ENCODE measurements at regions not wholly inside any gene's neighbourhood (a gene's known extent, or its start where the extent isn't known, plus 50 kb on each side); places are given as distances from the start of the nearest gene placed in this dataset.

DNA sequence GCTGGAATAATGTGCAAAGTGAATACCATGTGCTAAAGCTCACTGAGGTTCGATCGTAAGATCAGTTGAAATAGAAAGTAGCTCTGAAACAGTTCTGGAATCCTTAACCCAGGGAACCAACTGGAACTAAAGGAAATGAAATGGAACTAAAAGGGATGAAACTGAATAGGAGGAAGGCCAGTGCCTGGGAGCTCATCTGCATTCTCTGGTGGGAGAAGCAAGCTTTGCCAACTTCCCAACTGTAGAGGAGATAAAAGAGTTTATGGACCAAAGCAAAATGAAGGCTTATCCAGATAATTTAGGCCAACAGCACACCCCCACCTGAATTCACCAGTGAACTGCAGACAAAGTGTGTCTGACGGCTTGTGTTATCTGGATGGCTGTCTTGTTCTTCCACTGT, 188.6 kb upstream of the HABP2 start:
- DNase-seq (ENCODE audit: low read depth) = no peak

DNA sequence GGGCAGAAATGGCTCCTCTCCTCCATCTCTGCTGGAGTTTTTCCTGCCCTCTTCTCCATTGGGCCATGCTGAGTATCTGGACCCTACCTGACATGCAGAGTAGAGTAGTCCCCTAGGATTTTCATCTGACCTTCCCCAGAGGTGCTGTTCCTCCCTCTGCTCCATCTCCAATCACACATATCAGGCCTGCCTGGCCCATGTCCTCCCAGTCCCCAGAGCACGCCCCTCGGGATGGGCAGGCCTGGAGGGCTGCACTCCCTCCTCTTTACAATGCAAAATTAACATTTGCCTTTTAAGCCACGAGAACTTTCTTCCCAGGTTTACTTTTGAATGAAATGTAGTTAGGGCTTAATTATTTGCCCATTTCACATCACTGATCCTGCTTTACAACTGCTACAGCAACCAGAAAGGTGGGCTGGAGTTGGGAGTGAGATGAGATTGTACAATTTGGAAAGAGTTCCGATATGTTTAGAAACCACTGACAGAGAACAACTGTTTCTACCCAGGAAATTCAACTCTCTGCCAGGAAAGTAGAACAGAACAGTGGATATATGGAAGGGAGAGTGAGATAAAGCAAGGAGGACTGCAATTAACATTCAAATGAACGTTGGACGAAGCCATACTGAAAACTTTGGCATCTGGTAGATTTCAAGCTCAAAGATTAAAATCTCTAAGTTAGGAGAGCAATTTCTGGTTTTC, 184.0 kb upstream of the HABP2 start:
- DNase-seq (ENCODE audit: low read depth) = no peak

DNA sequence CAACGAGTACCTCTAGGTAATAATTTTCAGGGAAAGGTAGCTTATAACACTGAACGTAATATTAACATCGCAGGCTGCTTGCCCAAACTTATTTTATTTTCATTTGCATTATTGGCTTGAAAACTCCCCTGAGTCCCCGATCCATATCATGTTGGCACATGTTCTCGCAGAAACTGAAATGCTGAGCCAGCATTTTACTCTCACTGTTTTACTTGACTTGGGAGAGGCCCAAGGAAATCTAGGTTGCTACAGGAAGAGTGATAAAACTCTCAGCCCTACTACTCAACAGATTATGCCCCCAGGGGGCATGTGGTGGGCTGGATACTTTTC, 183.5 kb upstream of the HABP2 start:
- DNase-seq (ENCODE audit: low read depth) = no peak

GRCh38 chr10:113376428-113376827, 176.4 kb upstream of the HABP2 start:
- DNase-seq (ENCODE audit: low read depth) = no peak

DNA sequence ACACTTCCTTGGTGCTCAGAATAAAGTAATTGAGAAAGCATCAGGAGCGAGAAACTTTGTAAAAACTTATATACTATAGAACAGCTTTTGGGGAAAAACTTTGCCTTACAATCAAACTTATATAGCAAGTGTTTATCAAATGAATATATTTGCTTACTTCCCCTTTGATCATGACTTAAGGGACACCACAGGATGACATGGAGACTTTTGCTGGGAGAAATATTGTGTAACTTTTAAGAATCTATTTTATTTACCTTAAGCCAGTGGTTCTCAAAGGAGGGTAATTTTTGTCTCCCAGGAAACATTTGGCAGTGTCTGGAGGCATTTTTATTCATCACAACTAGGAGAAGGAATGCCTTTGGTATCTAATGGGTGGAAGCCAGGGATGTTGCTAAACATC, 173.8 kb upstream of the HABP2 start:
- DNase-seq (ENCODE audit: low read depth) = no peak

- no peak for DNase-seq (ENCODE audit: low read depth)
These were observed 171.4 kb upstream of the HABP2 start for GRCh38 chr10:113381416-113381815.

DNA sequence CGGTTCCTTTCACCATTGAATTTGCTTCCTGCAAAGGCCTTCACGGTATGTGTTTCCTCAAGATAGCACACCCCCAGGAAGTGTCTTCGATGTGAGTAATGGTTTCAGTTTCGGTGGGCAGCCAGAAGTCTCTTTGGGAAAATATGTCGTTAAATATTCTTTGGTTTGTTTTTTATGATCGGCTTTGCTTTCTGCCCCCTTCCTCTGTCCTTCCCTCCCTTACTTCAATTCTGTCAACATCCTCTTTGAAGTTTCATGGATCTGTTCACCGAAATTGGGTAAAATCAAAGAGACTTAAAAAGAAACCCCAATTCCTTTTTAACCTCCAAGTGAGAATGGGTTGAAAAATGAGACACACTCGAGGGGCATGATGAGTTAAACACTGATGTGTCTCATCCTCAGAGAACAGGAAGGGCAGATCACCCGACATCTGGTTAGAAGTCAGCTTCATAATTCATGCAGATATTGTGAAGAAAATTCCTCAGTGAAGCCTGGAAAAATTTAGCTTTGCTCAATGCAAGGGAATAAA, 170.8 kb upstream of the HABP2 start:
- peak; percentile 30 for DNase-seq (ENCODE audit: low read depth)

DNA sequence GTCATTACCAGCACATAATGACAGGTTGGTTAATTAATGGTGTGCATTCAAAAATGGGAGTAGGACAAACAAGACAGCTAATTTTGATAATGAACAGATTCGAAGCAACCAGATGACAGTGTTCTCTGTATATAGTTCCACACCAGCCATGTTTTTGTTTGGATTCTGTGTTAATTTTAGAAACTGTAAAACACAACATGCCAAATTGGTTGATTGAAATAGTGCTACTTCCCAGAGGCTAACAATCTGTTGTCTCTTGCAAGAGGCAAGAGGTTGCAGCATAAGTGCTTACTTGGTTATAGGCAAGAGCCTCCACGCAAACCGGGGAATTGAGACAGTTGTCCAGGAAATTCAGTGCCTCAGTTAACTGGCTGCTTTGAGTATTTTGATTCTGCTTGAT, 170.2 kb upstream of the HABP2 start:
- DNase-seq (ENCODE audit: low read depth) = no peak

- no peak for DNase-seq (ENCODE audit: low read depth)
These were observed 168.7 kb upstream of the HABP2 start for GRCh38 chr10:113384181-113384580.

DNA sequence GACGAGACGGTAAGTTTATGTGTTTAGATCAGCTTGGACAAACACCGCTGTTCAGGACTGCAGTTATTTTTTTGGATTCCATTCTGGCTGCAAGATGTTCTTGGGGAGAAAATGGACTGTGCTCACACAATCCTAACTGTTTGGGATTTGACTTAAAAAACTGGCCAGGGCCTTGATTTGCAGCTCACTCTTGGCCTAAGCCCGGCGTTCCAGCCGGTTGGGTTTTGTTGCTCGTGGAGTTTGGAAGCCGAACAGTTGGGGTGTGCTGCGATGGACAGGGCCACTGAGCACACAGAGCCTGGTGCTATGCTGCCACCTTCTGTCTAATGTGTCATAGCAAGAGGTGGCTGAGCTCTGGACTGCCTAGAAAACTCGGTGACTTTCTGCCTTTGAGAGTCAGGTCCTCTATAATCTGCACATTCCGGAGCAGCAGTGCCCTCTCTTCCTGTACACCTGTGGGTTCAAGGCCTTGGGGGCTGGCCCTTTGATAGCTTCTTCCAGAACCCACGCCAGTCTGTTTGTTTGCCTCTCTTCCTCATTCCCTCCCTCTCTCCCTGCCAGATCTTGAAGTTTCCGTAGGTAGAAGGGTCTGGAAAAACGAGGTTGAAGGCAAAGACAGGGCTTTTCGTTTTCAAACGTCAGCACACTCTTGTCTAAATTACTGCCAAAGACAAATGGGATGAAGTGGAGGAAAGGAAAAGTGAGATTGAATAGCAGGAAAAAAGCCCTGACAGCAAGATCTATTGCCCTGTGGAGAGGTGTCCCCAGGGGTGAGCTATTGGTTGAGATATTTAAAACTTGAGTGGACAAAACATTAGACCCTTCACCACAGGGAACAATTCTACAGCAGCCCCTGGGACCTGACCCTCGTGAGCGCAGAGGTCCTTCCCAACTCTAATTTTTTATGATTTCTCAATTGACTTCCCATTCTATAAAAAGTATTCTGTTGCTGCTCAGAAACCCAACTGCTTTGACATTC, 167.5 kb upstream of the HABP2 start:
- DNase-seq (ENCODE audit: low read depth) = peak; percentile 90

DNA sequence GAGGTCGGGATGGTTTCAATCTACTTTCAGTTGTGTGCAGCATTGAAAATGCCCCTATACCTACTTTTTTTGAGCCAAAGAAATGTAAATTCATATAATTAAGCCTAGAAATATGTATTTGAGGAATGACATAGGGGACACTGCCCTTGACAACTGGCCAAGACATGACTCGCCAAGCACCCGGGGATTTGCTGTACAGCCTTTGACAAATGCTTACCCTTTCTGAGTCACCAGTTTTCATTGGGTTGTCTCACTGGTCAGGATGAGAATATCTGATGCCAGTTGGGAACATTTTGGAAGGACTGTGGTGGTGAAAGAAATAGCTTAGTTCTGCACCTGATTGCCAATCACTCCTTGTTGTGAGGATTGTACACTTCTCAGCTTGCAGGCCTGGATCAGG, 166.8 kb upstream of the HABP2 start:
- peak; percentile 7 for DNase-seq (ENCODE audit: low read depth)

DNA sequence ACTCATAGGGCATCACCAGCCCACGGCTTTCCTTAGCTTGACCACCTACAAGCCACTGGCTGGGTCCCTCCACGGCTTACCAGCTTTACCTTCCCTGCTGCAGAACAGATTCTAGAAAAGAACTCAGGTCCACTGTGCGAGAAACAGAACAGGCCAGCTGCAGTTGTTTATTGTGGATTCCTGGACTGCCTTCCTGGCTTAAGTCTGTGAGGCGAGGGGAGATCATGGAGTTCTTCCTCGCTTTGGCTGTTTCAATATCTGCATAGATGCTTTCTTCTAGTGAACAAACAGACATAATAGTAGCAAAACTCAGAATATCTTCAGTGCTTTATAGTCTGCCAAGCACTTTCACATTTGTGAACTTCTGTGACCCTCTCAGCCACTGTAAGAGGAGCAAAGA, 162.9 kb upstream of the HABP2 start:
- DNase-seq (ENCODE audit: low read depth) = no peak

- no peak for DNase-seq (ENCODE audit: low read depth)
These were observed 162.0 kb upstream of the HABP2 start for GRCh38 chr10:113390896-113391295.

DNA sequence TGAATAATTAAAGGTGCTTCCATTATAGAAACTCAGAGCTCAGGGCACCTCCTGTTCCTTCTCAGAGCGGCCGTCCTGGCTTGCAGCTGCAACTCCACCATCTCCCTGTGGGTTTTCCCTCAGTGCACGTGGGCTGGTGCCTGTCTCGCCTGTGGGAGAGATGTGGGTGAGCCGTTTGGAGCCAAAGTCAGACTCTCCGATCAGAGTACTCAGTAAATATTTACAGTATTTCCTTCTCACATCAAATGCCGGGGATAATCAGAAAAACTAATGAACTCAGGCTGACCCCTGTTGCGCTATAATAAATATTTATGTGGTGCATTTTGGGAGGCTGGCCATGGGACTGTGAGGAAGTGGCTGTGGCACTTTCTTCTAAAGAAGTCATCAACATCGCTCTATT, 155.8 kb upstream of the HABP2 start:
- DNase-seq (ENCODE audit: low read depth) = no peak

DNA sequence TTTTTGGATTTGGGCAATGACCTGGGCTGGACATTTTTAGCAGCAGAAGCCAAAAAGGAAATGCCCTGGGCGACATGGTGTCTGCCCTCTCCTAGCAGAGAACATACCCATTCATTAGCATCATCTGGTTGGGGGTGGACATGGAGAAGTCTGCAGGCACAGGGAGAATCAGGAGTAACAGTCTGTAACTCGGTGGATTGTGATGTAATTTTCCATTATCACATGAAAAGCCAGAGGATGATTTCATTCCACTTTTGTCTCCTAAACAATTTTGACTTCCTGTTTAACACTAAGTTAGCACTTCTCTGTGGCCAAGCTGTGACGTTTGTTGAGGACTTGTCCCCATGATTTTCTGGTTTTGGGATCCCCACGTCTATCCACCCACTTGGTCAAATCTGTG, 153.8 kb upstream of the HABP2 start:
- DNase-seq (ENCODE audit: low read depth) = no peak

- DNase-seq (ENCODE audit: low read depth) = no peak
These were observed 150.3 kb upstream of the HABP2 start for GRCh38 chr10:113402602-113403001.

DNA sequence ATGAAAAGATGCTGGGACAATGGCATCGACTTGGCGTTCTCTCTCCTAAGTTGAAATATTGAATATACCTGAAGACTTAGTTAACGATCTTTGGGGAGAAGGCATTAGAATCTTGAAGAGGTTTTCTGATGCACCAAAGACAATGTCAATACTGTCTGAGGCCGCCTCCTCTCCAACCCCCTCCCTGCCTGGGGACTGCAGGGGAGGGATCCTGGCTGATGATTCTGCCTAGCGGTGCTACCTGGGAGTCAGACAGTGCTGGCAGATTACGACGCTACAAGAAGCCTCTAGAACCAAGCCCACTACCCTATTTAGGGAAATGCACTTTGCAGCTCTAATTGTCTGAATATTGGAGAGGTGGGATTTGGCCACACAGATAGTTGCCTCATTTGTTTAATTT, 145.6 kb upstream of the HABP2 start:
- DNase-seq (ENCODE audit: low read depth) = no peak

- no peak for DNase-seq (ENCODE audit: low read depth)
These were observed 143.7 kb upstream of the HABP2 start for GRCh38 chr10:113409175-113409574.

- no peak for DNase-seq (ENCODE audit: low read depth)
These were observed 142.2 kb upstream of the HABP2 start for GRCh38 chr10:113410618-113411017.

GRCh38 chr10:113411456-113411855, 141.4 kb upstream of the HABP2 start:
- no peak for DNase-seq (ENCODE audit: low read depth)

DNA sequence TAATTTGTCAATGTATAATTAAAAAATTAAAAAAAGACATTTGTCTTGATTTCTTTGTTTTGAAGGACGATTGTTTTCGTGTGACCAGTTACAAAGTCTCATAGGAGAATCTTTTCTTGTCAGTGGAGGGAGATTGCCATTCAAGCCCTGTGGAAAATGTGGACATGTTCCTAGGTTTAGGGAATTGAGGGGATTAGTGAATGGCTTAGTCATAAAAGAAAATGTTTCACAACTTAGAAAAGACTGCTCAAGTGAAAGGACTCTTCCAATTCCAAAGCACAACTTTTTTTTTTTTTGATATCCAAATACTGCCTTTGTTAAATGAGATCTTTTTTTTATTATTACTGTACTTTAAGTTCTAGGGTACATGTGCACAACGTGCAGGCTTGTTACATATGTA, 140.7 kb upstream of the HABP2 start:
- no peak for DNase-seq (ENCODE audit: low read depth)

DNA sequence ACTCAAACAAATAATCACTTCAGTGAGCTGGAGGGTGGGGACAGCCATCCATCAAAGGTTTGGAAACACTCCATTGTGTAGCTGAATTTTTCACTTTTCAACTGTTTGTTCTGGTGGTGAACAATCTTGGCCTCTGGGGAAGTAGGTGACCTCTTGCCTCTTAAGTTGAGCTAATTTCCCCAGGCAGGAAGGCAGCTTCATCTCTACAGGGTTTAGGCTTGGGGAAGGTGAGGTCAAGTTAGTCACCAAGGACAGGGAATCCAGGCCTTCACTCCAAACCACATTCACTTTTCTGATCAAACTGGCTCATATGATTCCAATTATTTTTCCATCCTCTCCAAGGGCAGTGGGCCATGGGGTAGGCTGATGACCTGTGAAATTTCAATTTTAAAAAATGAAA, 138.3 kb upstream of the HABP2 start:
- DNase-seq (ENCODE audit: low read depth) = no peak

DNA sequence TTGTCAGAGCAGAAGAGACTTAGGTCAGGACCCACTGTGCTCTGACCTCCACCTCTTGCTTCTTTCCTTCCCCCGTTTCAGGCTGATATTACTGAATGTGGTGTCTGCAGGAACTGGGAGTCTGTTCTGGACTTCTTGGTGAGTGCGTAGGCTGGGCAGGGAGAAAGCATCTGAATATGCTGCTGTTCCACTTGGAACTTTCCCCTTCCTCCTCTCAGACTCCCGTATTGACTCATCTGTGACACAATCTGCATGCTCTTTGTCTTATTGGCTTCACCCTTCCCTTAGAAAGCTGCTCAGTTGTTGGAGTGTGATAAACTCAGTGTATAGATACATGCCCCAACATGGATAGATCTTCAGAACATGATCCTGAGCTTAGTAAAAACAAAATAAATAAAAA, 137.6 kb upstream of the HABP2 start:
- no peak for DNase-seq (ENCODE audit: low read depth)

Measured in fibroblast of gingiva (primary cell).